ENCODE measurements at regions not wholly inside any gene's neighbourhood (a gene's known extent, or its start where the extent isn't known, plus 50 kb on each side); places are given as distances from the start of the nearest gene placed in this dataset.
"Not testable (repeated sequence)": the region's sequence is repeated elsewhere in the genome, so short reads cannot be mapped to it uniquely, and the experiment has no call there.

- DNase-seq (ENCODE audit: low spot score): no peak
- no peak for TF ChIP-seq CTCF (IDR thresholded peaks at IDR 0.05)
- Histone ChIP-seq H3K27me3 (no peaks in the 10 kb centered on the region), H3K27ac (no peak overlapping the region), H3K4me1 (no peaks in the 10 kb centered on the region), H3K36me3 (no peaks in the 10 kb centered on the region), H3K4me3 (no peak overlapping the region), H3K9me3 (peaks cover 0 to 11% of the 10 kb centered on the region in 2 donors)
Observed at GRCh38 chr1:191074881-191075280, 597.2 kb upstream of the BRINP3 start.

GRCh38 chr1:191083090-191083489, 605.4 kb upstream of the BRINP3 start:
- H3K27ac ChIP-seq; H3K4me1 ChIP-seq; H3K27me3 ChIP-seq; H3K36me3 ChIP-seq; H3K4me3 ChIP-seq; DNase-seq (ENCODE audit: low spot score): not testable (repeated sequence)
- peaks cover 0 to 12% of the 10 kb centered on the region in 2 donors for H3K9me3 ChIP-seq

- H3K36me3 ChIP-seq: no peaks in the 10 kb centered on the region
- no peak for DNase-seq (ENCODE audit: low spot score)
- H3K4me1 ChIP-seq: no peaks in the 10 kb centered on the region
- H3K27ac ChIP-seq: no peak overlapping the region
- H3K9me3 ChIP-seq: no peaks in the 10 kb centered on the region
- no peak for TF ChIP-seq CTCF (IDR thresholded peaks at IDR 0.05)
- no peaks in the 10 kb centered on the region for H3K27me3 ChIP-seq
- no peak overlapping the region for H3K4me3 ChIP-seq
Observed at GRCh38 chr1:191085121-191085520, 607.5 kb upstream of the BRINP3 start.

GRCh38 chr1:191086910-191087309, 609.2 kb upstream of the BRINP3 start:
- H3K4me3 ChIP-seq: no peak overlapping the region
- no peaks in the 10 kb centered on the region for H3K36me3 ChIP-seq
- no peak for TF ChIP-seq CTCF (IDR thresholded peaks at IDR 0.05)
- no peaks in the 10 kb centered on the region for H3K27me3 ChIP-seq
- no peaks in the 10 kb centered on the region for H3K4me1 ChIP-seq
- no peak for DNase-seq (ENCODE audit: low spot score)
- no peak overlapping the region for H3K27ac ChIP-seq
- no peaks in the 10 kb centered on the region for H3K9me3 ChIP-seq

- no peak for TF ChIP-seq CTCF (IDR thresholded peaks at IDR 0.05)
- DNase-seq (ENCODE audit: low spot score): no peak
- Histone ChIP-seq H3K27me3 (no peaks in the 10 kb centered on the region), H3K36me3 (no peaks in the 10 kb centered on the region), H3K4me3 (no peak overlapping the region), H3K4me1 (no peaks in the 10 kb centered on the region), H3K27ac (no peak overlapping the region), H3K9me3 (no peaks in the 10 kb centered on the region)
Observed at GRCh38 chr1:191096405-191096804, 618.7 kb upstream of the BRINP3 start.

- Histone ChIP-seq H3K9me3 (no peaks in the 10 kb centered on the region), H3K4me1 (no peaks in the 10 kb centered on the region), H3K4me3 (no peak overlapping the region), H3K27me3 (no peaks in the 10 kb centered on the region), H3K27ac (no peak overlapping the region), H3K36me3 (no peaks in the 10 kb centered on the region)
- DNase-seq (ENCODE audit: low spot score): no peak
- no peak for TF ChIP-seq CTCF (IDR thresholded peaks at IDR 0.05)
Observed at GRCh38 chr1:191099696-191100095, 622.0 kb upstream of the BRINP3 start.

Measured in right atrium auricular region (tissue), 2 donors.